COLO668 (cell line): ENCODE measurements at regions not wholly inside any gene's neighbourhood (a gene's known extent, or its start where the extent isn't known, plus 50 kb on each side); places are given as distances from the start of the nearest gene placed in this dataset.
"Not testable (repeated sequence)": the region's sequence is repeated elsewhere in the genome, so short reads cannot be mapped to it uniquely, and the experiment has no call there.

ENCODE experiments used
- DNase-seq: peaks from one replicate; lab custom pipeline; 2025; ENCODE audit not compliant: unreplicated experiment; lab: John Stamatoyannopoulos, UW

DNA sequence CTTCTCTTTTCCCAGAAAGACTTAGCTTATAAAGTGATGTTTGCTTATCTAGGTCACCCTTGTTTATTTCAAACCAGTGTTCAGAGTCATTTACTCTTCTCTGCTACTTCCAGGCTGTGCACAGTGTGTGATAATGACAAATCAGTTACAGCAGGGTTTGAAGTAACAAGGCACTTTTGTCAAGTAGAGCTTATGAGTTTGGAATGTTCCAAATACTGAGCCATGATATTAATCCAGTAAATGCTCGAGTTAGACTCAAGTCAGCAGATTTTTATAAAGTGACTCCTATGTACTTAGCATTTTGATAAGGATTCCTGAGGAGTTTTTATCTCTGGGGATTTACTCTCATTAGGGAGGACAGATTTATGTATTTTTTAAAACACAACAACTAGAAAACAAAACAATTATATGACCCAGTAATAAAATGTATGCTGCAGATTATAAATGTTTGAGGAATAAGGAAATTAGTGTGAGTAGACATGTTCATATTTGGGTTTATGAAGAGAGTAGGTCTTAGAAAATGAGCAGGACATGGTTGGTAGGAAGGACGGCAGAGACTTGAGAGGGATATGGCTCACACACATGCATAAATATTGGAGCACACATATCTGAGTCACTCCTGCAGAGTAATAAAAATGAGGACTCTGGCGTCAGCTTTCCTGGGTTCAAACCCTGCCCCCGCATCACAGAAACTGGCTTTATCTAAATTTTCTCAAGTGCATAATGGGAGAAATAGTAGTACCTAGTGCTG is 271.2 kb downstream of the FBXO8 start:
- DNase-seq, result no peak

DNA sequence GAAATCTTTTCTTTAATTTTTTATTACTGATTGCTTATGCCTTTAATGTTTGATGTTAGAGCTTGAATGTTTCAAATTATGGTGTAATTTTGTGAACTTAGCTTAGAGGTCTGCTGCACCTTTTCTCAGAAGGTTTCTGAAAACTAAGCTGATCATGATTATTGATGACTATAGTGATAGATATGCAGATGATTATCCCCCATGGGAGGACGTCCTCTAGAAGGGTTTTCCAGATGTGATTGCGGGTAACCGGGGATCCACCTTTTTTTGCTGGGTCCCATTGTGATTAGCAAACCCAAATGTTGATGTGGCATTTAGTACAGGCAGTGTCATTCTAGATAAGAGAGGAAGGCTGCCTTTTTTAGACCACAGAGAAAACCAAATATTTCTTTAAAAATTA is 272.9 kb downstream of the FBXO8 start:
- DNase-seq, result no peak

DNA sequence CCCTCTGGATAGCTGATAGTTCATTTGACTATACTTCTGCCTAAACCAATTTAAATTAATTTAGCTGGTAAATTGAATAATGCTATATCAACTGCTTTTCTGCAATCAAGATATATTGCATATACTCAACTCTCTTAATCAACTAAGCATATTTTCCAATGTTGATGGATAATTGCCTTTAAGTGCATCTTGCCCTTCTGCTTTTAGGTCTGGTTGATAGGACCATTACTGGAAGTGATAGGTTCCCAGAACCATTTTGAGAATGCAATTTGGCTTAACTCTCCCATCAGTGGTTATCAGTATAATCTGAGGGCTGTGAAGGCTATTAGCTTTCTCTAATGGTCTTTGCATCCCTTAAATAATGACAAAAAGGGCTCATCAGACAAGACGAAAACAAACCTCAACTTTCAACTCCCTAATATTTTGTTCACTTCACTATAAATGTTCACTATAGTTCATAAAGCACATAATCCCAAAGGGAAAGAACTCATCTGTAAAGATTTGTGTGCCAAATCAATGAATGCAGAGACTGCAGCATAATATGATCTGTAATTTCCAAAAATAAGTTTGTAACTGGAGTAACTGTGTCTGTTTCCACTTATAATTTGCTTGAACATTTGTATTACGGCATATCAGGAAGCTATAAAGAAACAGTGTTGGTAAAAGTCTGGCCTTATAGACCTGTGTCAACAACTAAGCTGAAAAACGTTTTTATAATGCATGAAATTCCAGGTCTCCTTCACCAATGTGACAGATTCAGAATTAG is 273.6 kb downstream of the FBXO8 start:
- DNase-seq, result no peak

DNA sequence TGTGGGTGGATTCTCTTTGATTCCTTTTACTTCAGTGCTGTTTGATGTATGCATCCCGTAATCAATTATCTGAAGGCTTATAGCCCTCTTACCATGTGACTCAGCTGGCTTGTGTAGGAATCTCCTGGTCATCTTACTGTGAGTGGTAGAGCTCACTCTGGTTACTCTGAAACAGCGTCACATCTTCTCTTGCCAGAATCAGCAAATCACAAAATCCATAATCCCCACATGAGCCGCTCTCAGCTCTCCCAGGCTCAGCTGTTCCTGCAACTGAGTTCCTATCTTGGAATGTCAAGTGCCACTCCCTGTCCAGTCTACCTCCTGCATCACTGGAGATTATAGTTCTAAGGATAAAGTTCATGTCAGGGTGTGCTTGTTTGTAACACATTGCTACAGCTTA is 278.0 kb downstream of the FBXO8 start:
- no peak for DNase-seq

DNA sequence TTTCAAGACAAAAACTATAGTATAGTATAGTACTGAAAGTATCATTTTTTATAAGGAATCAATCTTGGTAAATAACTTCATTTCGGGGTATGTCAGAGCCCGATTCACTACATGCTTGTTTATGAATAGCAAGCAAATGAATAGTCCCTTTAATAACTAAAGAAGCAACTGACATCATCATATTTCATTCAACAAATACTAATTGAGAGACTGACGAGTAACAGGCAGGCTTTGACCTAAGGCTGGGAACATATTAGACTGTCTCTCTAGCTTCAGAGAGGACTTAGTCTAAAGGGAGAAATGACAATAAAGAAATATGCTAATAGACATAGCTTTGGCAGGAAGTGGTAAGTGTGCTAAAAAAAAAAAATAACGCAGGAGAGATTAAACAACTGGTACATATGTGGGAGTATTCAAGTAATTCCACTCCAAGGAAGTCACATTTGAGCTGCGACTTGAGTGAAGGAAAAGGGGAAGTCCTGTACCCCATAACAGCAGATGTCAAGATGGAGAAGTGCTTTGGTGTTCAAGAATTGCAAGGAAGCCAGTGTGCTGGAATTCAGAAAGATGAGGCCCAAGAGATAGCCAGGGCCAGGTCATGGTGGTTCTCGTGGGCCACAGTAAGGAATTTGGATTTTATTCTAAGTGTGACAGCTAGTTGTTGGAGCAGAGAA is 284.9 kb downstream of the FBXO8 start:
- DNase-seq, result no peak

DNA sequence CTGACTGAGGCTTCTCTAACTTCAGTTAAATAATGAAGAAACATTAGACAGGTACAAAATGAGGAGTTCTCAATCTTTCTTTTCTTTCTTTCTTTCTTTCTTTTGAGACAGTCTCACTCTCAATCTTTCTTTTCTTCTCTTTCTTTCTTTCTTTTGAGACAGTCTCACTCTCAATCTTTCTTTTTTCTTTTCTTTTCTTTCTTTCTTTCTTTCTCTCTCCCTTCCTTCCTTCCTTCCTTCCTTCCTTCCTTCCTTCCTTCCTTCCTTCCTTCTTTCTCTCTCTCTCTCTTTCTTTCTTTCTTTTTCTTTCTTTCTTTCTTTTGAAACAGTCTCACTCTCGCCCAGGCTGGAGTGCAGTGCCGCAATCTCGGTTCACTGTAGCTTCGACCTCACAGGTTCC is 287.7 kb downstream of the FBXO8 start:
- not testable (repeated sequence) for DNase-seq

DNA sequence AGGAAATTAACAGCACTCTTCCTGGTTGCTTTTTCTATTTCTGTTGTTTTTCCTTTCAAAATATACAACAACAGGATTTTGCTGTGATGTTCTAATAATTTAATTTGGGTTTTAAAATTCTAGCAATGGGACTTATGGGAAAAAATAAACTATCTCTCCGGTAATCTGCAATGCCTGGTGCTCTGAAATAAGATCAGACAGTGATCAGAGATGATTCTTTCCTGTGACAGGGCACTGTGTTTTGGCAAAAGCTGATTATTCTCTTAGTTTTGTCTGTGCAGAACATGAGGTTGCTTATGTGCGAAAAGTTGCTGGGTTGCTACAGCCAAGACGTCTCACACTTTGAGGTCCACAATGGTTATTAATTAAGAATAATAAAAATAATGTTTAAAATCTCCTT is 291.7 kb downstream of the FBXO8 start:
- no peak for DNase-seq

DNA sequence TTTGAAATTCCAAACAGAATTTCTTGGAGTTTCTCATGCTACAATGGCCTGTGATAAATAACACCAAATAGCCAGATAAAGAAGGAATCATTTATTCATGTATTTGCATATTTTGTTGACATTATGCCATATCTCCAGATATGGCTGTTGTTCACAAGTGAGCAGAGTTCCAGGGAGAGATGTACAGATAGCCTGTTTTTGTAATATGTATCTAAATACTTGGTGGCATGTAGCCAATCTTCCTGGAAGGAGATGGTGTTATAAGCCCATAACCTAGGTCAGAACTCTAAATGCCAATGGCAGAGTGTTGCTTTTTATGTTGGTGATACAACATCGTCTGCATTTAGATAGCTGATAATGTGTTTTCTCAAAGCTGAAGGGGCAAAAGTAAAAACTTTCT is 292.2 kb downstream of the FBXO8 start:
- DNase-seq, result no peak

DNA sequence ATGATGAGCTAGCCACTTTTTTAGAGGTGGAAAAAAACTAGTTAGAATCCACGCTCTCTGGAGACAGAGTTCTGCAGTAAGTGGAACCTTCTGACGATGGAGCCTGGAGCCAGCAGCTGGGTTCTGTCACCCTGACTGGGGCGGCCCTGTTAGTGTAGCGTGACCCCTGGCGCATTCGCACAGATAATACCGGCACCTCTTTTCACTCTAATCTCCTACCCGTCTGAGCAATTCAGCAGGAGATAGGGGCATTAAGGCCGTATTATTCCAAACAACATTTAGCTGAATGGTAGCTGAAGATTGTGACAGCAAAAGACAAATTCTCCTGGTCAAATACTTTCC is 292.6 kb downstream of the FBXO8 start:
- DNase-seq, result no peak

DNA sequence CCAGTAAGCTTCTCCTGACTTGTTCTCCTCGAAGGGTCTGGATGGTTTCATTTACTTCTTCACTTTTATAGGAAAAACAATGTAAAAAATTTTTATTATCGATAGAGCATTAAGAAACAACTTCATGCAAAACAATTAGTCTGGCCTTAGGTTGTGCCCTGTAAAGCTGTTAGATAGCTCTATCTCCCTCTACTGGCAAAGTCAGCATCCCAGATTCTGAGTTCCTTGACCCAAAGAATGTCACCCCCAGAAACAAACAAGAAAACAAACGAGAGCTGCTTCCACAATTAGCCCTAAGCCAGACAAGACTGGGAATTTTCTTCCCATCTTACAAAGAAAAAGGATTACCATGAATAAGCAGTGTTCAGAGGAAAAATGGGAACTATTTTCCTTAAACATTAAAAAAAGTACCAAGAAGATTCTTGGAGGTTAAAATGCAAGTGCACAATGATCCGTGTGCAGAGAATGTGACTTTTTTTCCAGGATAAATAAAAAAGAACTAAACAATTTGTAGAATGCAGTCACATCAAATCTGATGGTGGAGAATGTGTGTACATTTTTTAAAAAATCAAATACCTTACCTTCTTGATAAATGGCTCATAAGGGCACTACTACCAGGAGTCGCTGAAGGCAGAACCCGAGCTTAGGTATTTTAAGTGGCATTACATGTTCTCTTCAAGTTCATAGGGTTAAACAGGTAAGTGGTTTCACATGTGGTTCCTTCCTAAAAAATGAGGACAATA is 293.2 kb downstream of the FBXO8 start:
- no peak for DNase-seq

DNA sequence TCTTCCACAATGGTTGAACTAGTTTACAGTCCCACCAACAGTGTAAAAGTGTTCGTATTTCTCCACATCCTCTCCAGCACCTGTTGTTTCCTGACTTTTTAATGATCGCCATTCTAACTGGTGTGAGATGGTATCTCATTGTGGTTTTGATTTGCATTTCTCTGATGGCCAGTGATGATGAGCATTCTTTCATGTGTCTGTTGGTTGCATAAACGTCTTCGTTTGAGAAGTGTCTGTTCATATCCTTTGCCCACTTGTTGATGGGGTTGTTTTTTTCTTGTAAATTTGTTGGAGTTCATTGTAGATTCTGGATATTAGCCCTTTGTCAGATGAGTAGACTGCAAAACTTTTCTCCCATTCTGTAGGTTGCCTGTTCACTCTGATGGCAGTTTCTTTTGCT is 319.9 kb downstream of the FBXO8 start:
- not testable (repeated sequence) for DNase-seq

DNA sequence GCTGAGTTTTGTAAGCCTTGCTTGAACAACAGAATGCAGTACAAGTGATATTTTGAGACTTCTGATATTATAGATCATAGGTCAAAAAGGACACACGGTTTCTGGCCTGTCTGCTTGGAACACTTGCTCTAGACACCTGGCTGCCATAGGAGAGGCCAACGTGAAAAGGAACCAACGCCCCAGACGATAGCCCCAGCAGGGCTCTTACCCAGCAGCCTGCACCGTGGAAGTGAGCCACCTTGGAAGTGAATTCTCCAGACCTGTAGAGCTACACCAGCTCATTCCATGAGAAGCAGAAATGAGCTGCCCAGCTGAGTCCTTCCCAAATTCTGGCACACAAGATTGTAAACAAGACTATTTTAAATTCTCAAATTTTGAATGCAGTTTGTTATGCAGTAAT is 323.1 kb downstream of the FBXO8 start:
- no peak for DNase-seq

DNA sequence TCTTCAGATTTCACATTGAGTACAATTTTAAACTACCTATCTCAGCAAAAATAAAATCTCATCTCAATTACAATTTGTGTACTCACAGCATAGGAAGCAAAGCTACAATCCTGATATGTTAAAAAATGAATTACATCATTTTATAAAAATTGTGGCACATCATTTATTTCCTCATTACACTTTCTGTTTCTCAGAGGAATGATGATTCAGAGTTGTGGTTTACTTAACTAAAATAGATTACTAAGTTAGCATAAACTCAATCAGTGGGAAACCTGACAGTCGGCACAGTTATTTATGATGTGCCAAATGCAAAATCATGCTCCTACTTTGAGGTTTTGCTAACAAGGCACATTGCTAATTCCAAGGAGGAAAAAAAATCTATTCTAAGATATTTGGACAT is 325.0 kb downstream of the FBXO8 start:
- DNase-seq, result no peak

DNA sequence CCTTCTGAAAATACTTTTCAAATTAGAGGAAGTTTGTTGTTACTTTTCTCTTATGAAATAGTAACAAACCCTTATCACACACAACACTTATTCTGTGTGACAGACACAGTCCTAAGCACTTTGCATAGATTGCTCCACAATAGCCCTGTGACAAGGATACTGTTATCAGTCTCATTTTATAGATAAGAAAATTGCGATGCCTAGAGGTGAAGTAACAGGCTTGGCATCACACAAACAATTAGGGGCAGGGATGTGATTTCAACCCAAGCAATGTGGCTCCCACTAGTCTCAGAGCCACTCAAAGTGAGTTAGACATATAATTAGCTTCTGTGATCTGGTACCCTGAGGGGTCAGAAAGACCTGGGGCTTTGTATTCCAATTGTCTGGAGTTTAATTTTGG is 339.9 kb downstream of the FBXO8 start:
- no peak for DNase-seq

DNA sequence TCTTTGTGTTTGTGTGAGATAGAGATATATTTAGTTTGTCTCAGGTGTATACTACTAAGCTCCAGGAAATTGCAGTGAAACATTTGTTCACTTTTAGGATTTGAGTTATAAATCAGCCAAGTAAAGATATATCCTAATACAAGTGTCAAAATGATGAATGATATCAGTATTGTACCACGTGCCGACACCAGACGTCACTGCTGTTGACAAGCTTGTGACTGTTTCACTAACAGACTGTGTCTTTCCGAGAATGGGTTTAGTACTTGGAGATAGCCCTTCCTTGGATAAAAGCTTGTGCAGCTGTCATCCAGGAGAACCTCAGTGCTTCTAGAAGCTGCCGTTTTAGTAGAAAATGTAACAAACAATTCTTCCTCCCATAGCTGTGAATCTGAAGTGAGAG is 343.3 kb downstream of the FBXO8 start:
- no peak for DNase-seq

DNA sequence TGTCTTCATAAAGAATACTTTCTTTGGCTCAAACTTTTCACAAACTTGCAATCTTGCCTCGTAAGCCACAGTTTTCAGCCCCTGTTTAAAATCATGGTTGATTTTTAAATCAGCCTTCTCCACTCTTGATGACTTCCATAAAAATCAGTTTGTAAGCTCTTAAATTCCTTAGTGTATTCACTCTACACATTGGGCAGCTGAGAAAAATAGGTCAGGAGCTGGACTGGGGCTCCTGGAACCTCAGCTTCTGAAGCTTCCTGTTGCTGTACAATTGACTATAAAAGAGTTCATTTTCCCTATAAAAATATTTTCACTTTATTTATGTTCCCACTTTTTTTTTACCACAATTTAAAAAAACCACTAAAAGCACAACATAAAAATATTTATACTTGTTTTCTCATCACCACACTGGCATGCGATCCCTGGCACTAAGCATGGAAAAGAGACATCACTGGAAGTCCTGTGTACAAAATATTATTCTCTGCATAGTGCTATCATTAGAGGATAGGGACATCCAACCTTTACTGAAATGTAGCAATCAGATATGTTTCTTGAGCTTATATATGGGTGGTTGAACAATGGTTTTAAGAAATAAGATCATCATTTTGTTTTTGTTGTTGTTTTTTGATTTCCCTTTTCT is 345.7 kb downstream of the FBXO8 start:
- DNase-seq, result no peak

DNA sequence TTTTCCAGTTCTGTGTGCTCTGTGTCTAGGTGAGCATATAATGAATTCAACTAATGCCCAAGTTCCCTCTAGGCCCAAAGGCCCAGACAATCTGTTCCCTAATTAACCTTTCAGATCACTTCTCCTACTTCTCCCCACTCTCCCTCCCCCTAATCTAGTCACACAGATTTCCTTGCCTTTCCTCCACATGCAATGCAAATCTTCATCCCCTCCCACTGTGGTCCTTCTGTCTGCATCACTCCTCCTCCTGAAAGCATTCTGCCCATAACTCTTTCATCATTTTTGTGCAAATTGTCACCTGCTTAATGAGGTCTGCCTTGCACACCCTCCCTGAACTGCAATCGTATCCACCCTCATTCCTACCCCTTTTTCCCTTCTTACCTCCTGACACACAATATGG is 346.6 kb downstream of the FBXO8 start:
- DNase-seq, result no peak

DNA sequence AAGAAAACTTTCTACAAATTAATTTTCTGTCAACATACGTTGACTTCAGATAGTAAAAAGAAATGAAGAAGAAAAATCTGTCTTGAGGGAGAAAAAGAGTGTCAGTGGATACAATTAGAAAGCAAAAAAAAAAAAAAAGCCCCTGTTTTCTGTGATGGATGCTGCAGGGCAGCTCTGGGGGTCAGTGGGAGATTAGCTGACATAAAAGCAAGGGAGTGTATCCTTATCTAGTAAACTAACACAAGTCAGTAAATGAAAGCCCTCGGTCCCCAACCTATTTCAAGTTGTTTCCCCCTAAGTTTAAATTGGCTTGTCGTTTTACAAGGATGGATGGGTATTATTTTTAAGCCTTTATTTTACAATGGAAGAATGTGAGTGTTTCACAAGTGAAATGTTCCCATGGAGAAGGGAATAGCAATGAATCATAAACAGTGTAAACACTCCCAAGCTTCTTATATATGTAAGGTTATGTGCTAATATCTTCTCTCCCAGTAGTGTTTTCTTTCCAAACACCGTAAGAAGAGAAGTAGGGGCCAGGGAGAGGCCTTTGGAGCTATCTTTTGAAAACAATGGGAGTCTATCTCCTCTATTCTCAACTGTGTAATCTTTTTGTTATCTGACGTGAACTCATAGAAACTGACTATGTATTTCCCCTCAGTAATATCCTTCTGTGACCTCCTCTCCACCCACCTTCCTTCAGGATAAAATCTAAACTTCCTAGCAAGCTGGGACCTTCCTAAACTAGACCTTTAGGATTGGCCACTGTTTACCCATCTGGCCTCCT is 347.7 kb downstream of the FBXO8 start:
- DNase-seq, result no peak

DNA sequence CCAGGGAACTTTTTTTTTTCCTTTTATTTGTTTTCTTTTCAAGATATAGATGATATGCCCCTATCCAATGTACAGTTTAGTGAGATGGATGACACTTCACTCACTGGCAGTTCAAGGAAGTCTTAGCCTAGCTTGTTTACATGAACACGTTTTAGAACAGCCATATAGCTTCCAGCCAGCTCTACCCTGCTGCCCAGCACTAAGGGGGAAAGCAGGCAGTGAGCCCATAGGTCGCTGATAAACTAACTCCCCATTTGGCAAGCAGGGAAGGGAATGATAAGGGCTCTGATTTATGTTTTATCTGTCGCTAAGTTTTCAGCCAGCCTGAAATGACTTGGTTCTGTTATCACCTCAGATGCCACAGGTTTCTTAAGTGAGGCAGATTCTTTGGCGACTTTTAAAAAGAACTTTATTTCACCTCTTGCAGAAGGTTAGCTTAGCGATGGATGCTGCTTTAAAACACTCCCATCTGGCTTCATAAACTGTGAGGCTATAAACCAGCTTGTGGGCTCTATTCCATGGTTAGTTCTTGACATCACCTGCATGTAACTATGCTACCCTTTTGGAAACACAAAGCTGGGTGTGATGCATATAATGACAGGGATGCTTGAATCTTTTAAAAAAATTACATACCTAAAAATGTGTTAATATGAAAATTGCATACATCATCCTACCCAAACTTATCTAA is 348.4 kb downstream of the FBXO8 start:
- DNase-seq, result no peak

DNA sequence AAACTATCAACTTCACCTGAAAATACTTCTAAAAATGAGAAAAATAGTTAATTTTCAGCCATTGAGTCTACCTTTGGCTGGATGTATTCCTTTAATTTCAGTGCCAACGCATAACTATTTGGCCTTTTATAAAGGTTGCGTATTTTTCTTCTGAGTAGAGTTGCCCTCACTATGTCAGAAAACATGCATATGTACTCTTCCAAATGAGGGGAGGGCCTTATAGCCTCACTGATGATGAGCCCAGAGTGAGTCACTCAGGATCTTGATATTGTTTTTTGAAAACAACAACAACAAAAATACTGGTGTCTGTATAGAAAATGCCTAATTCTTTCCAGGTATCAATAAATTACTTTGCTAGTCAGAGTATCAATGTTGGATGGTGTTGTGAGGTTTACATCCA is 349.3 kb downstream of the FBXO8 start:
- DNase-seq, result no peak
